ENCODE measurements at regions not wholly inside any gene's neighbourhood (a gene's known extent, or its start where the extent isn't known, plus 50 kb on each side); places are given as distances from the start of the nearest gene placed in this dataset.
"Not testable (repeated sequence)": the region's sequence is repeated elsewhere in the genome, so short reads cannot be mapped to it uniquely, and the experiment has no call there.

DNA sequence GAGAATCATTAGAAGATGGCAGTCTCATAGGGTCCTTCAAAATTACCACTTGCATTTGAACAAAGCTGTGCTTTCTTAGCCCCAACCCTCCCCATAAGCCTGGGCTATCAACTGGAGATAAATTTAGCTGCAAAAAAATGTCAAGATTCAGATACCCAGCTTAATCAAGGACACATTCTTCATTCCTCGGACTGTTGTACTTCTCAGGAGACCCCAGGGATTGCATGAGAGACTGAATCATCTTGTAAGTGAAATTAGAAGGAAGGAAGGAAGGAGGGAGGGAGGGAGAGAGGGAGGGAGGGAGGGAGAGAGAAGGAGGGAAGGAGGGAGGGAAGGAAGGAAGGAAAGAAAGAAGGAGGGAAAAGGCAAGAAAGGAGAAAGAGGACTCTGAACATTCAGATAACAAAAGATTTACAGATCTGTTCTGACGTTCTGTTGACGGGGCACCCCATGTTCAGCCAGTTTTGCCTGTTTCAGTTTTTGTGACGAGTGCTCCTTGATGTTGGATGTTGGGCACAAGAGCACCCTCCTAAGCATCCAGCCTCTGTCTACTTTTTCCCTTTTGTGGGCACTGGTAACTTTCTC, 498.7 kb downstream of the PREX1 start:
- Histone ChIP-seq H3K27me3 (no peaks in the 10 kb centered on the region), H3K36me3 (no peaks in the 10 kb centered on the region), H3K4me3 (no peak overlapping the region), H3K27ac (no peak overlapping the region), H3K9me3 (ENCODE audit: low read depth) (no peaks in the 10 kb centered on the region), H3K4me1 (ENCODE audit: low read depth) (no peaks in the 10 kb centered on the region)
- TF ChIP-seq, protein P1, sequence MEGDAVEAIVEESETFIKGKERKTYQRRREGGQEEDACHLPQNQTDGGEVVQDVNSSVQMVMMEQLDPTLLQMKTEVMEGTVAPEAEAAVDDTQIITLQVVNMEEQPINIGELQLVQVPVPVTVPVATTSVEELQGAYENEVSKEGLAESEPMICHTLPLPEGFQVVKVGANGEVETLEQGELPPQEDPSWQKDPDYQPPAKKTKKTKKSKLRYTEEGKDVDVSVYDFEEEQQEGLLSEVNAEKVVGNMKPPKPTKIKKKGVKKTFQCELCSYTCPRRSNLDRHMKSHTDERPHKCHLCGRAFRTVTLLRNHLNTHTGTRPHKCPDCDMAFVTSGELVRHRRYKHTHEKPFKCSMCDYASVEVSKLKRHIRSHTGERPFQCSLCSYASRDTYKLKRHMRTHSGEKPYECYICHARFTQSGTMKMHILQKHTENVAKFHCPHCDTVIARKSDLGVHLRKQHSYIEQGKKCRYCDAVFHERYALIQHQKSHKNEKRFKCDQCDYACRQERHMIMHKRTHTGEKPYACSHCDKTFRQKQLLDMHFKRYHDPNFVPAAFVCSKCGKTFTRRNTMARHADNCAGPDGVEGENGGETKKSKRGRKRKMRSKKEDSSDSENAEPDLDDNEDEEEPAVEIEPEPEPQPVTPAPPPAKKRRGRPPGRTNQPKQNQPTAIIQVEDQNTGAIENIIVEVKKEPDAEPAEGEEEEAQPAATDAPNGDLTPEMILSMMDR (IDR thresholded peaks at IDR 0.05; ENCODE audit: low read depth, low read length): no peak
- no peak for DNase-seq (ENCODE audit: low read depth in 1 of 2, low spot score in 1 of 2)

DNA sequence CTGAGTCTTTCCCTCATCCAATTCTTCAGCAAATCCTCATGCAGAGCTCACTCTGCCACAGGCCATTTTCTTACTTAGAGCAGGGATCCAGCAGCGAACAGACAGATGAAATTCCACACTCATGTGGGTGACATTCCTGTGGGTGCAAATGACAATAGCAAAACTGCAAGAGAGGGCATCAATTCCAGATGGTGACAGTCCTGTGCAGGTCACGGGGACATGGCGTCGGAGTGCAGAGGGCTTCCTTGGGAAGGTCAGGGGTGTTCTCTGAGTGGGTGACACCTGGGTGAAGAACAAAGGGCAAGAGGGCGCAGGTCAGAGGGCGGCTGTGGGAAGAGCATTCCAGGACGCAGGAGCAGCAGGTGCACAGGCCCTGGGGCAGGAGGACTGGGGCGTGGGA, 500.0 kb downstream of the PREX1 start:
- not testable (repeated sequence) for H3K27ac ChIP-seq; H3K4me1 ChIP-seq (ENCODE audit: low read depth); H3K36me3 ChIP-seq; H3K4me3 ChIP-seq; H3K9me3 ChIP-seq (ENCODE audit: low read depth); DNase-seq (ENCODE audit: low read depth in 1 of 2, low spot score in 1 of 2); H3K27me3 ChIP-seq

DNA sequence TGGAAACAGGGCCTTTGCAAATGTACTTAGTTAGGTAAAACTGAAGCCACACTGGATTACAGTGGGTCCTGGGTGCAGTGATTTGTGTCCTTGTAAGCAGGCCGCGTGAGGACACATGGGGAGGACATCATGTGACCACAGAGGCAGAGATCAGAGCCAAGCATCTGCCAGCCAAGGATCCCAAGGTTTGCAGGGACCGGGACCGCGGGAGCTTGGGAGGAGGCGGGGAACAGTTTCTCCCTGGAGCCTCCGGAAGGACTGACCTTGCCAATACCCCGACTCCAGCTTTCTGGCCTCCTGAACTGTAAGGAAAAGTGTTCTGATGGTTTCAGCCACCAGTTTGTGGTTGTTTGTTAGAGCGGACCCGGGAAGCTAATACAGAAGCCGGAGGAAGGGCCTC, 500.9 kb downstream of the PREX1 start:
- H3K36me3 ChIP-seq: no peaks in the 10 kb centered on the region
- no peak for DNase-seq (ENCODE audit: low read depth in 1 of 2, low spot score in 1 of 2)
- no peak overlapping the region for H3K27ac ChIP-seq
- no peaks in the 10 kb centered on the region for H3K9me3 ChIP-seq (ENCODE audit: low read depth)
- no peaks in the 10 kb centered on the region for H3K4me1 ChIP-seq (ENCODE audit: low read depth)
- TF ChIP-seq, protein P1 (IDR thresholded peaks at IDR 0.05; ENCODE audit: low read depth, low read length): no peak
- H3K27me3 ChIP-seq: no peaks in the 10 kb centered on the region
- H3K4me3 ChIP-seq: no peak overlapping the region

DNA sequence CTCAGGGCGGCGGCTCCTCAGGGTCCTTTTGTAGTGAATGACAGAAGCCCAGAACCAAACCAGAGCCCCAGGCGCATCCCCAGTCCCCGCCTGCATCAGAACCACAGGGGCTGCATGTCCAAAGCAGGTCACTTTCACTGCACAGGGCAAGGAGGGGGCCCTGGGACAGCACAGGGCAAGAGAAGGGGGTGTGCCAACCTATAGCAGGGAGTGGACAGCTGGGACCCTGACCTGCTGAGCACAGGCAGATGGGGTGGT, 501.4 kb downstream of the PREX1 start:
- H3K27ac ChIP-seq: no peak overlapping the region

DNA sequence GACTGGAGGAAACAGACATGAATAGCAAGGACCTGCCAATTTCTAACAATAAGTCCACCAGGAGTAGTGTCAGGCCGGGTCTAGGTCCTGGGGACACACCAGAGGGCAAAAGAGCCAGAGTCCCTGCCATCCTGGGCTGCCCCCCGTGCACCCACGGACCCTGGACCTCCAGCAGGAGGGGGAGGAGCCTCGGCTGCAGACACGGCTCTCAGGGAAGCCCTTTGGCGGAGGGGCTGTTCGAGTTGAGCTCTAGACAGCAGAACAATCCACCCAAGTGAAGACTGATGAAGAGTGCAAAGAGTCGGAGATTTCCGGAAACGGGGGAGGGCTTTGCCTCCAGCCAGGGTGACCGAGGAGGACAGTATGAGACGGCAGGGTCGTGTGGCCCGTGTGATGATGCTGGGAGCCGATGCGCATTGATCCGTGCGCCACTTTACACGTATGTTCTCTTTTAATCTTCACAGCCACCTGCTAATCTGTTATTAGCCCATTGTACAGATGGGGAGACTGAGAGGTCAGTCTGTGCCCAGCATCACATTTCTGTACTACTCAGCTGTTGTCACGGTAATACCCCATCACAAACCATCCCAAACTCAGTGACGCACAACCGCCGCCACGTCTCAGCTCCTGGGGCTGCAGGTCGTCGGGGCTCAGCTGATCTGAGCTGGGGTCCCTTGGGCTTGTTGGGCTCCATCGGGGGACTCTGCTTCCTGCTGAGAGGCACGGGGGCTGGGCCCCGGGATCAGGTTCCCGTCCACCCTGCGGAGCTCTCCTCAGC, 502.0 kb downstream of the PREX1 start:
- TF ChIP-seq, protein P1 (IDR thresholded peaks at IDR 0.05; ENCODE audit: low read depth, low read length): no peak
- no peak for DNase-seq (ENCODE audit: low read depth in 1 of 2, low spot score in 1 of 2)
- Histone ChIP-seq H3K4me3 (no peak overlapping the region), H3K27ac (no peak overlapping the region), H3K9me3 (ENCODE audit: low read depth) (no peaks in the 10 kb centered on the region), H3K4me1 (ENCODE audit: low read depth) (no peaks in the 10 kb centered on the region), H3K27me3 (no peaks in the 10 kb centered on the region), H3K36me3 (no peaks in the 10 kb centered on the region)

More for the DNA sequence above, 501.4 kb downstream of the PREX1 start:
- DNase-seq (ENCODE audit: low read depth in 1 of 2, low spot score in 1 of 2): no peak
- Histone ChIP-seq H3K4me1 (ENCODE audit: low read depth) (no peaks in the 10 kb centered on the region), H3K9me3 (ENCODE audit: low read depth) (no peaks in the 10 kb centered on the region), H3K4me3 (no peak overlapping the region), H3K36me3 (no peaks in the 10 kb centered on the region), H3K27me3 (no peaks in the 10 kb centered on the region)
- TF ChIP-seq, protein P1 (IDR thresholded peaks at IDR 0.05; ENCODE audit: low read depth, low read length): no peak

DNA sequence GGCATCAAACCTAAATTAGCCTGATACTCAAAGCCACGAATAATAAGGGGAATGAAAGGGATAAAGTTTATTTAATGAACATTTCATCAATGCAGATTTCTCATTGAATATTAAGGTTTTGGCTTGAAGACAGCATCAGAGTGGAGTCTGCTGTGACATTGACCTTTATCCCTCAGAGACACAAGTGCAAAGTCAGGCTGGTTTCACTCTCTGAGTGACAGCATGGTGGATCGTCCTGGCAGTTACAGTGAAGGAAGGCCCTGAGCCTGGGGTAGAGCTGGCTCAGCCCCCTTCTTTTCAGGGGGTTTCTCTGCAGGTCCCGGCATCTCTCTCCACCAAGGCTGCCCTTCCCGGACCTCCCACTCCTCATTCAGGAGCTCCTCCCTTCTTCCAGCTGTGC, 503.1 kb downstream of the PREX1 start:
- Histone ChIP-seq H3K9me3 (ENCODE audit: low read depth) (no peaks in the 10 kb centered on the region), H3K27ac (no peak overlapping the region), H3K4me1 (ENCODE audit: low read depth) (no peaks in the 10 kb centered on the region), H3K27me3 (no peaks in the 10 kb centered on the region), H3K36me3 (no peaks in the 10 kb centered on the region), H3K4me3 (no peak overlapping the region)
- DNase-seq (ENCODE audit: low read depth in 1 of 2, low spot score in 1 of 2): no peak
- TF ChIP-seq, protein P1 (IDR thresholded peaks at IDR 0.05; ENCODE audit: low read depth, low read length): no peak
